Neural cell (in vitro differentiated cells): ENCODE measurements at regions not wholly inside any gene's neighbourhood (a gene's known extent, or its start where the extent isn't known, plus 50 kb on each side); places are given as distances from the start of the nearest gene placed in this dataset.
A peak's percentile ranks its signal among the peaks of the same experiment; 100 is the strongest.

ENCODE experiments used
- H2AFZ ChIP-seq: fragments of 200-600, 300-800 bp; sonication (generic), shearing (Covaris generic); 2 replicates; pipeline ENCODE4 v1.6.0; 2014; ENCODE audit warnings: low read depth, mild to moderate bottlenecking, antibody characterized with exemption, low read length, moderate library complexity
- H3F3A ChIP-seq: fragments of 200-600 bp; shearing (Covaris generic); 2 replicates; pipeline ENCODE4 v1.6.1; 2016; ENCODE audit warnings: mild to moderate bottlenecking, moderate library complexity, mixed read lengths, antibody characterized with exemption, low read length; ENCODE audit not compliant: insufficient read depth, poor library complexity, severe bottlenecking
- H3K27ac ChIP-seq: fragments of 200-600, 300-800 bp; sonication (generic), shearing (Covaris generic); 2 replicates; pipeline ENCODE4 v1.5.1; 2014; ENCODE audit warnings: mild to moderate bottlenecking, low read length, moderate library complexity
- H3K27me3 ChIP-seq: fragments of 300-800, 200-600 bp; sonication (generic), shearing (Covaris generic); 2 replicates; pipeline ENCODE4 v1.6.0; 2014; ENCODE audit warnings: mild to moderate bottlenecking, low read depth, low read length, moderate library complexity; ENCODE audit not compliant: insufficient read depth
- H3K36me3 ChIP-seq: fragments of 300-800, 200-600 bp; sonication (generic), shearing (Covaris generic); 2 replicates; pipeline ENCODE4 v1.5.1; 2014; ENCODE audit warnings: mild to moderate bottlenecking, antibody characterized with exemption, low read length, moderate library complexity; ENCODE audit not compliant: insufficient read depth
- H3K4me2 ChIP-seq: fragments of 300-800, 200-600 bp; sonication (generic), shearing (Covaris generic); 2 replicates; pipeline ENCODE4 v1.6.0; 2014; ENCODE audit warnings: mild to moderate bottlenecking, low read length
- H3K4me3 ChIP-seq: fragments of 300-800, 200-600 bp; sonication (generic), shearing (Covaris generic); 2 replicates; pipeline ENCODE4 v1.5.1; 2014; ENCODE audit warnings: mild to moderate bottlenecking, low read length, moderate library complexity
- H3K79me2 ChIP-seq: fragments of 200-600 bp; shearing (Covaris generic); replicated peaks from 2 replicates; pipeline ENCODE4 v1.6.0; 2014; ENCODE audit warnings: mild to moderate bottlenecking, low read length, moderate library complexity; ENCODE audit not compliant: insufficient read depth
- H3K9ac ChIP-seq: fragments of 300-800, 200-600 bp; sonication (generic), shearing (Covaris generic); 2 replicates; pipeline ENCODE4 v1.6.1; 2016; ENCODE audit warnings: mild to moderate bottlenecking, low read length, mixed read lengths
- H3K9me2 ChIP-seq: fragments of 200-600 bp; shearing (Covaris generic); 2 replicates; pipeline ENCODE4 v1.6.1; 2016; ENCODE audit warnings: mild to moderate bottlenecking, low read length, mixed read lengths; ENCODE audit not compliant: insufficient read depth
- H3K9me3 ChIP-seq: fragments of 200-600, 300-800 bp; sonication (generic), shearing (Covaris generic); 2 replicates; pipeline ENCODE4 v1.6.1; 2016; ENCODE audit warnings: mild to moderate bottlenecking, mixed run types, low read length, moderate library complexity, mixed read lengths
- H4K20me1 ChIP-seq: fragments of 200-600 bp; shearing (Covaris generic); 2 replicates; pipeline ENCODE4 v1.6.1; 2016; ENCODE audit warnings: mild to moderate bottlenecking, mixed run types; ENCODE audit not compliant: insufficient read depth
- EP300 ChIP-seq: fragments of 450-650 bp; conservative IDR thresholded peaks from 2 replicates; pipeline ENCODE4 v1.6.1; 2014; ENCODE audit warnings: antibody characterized with exemption, mild to moderate bottlenecking, moderate library complexity; ENCODE audit not compliant: poor library complexity, severe bottlenecking
- EZH2 ChIP-seq: fragments of 200-600, 300-800 bp; shearing (Covaris generic), sonication (generic); IDR thresholded peaks from 2 replicates; pipeline ENCODE4 v1.6.1; 2014; ENCODE audit warnings: antibody characterized with exemption, low read length, borderline replicate concordance, mild to moderate bottlenecking; ENCODE audit not compliant: insufficient read depth, poor library complexity, severe bottlenecking
- MXI1 ChIP-seq: fragments of 450-650 bp; conservative IDR thresholded peaks from 2 replicates; pipeline ENCODE4 v1.6.1; 2014; ENCODE audit warnings: antibody characterized with exemption, mild to moderate bottlenecking; ENCODE audit not compliant: poor library complexity, severe bottlenecking
- POLR2AphosphoS5 ChIP-seq: IDR thresholded peaks from 2 replicates; pipeline ENCODE4 v1.6.1; 2012
- RAD21 ChIP-seq: fragments of 450-650 bp; conservative IDR thresholded peaks from 2 replicates; pipeline ENCODE4 v1.6.1; 2014; ENCODE audit warnings: antibody characterized with exemption, mild to moderate bottlenecking, moderate library complexity
- REST ChIP-seq: IDR thresholded peaks from 2 replicates; pipeline ENCODE4 v1.6.1; 2012; ENCODE audit warnings: borderline replicate concordance
- SMC3 ChIP-seq: fragments of 450-650 bp; conservative IDR thresholded peaks from 2 replicates; pipeline ENCODE4 v1.6.1; 2014; ENCODE audit warnings: antibody characterized with exemption, mild to moderate bottlenecking, moderate library complexity; ENCODE audit not compliant: poor library complexity
- TAF1 ChIP-seq: IDR thresholded peaks from 2 replicates; pipeline ENCODE4 v1.6.1; 2012; ENCODE audit warnings: low read depth
- TF ChIP-seq, protein P1 (sequence below): fragments of 450-650 bp; IDR thresholded peaks from 2 replicates; pipeline ENCODE4 v1.5.1; 2014; ENCODE audit warnings: antibody characterized with exemption, mild to moderate bottlenecking, moderate library complexity; ENCODE audit not compliant: poor library complexity, severe bottlenecking

DNA sequence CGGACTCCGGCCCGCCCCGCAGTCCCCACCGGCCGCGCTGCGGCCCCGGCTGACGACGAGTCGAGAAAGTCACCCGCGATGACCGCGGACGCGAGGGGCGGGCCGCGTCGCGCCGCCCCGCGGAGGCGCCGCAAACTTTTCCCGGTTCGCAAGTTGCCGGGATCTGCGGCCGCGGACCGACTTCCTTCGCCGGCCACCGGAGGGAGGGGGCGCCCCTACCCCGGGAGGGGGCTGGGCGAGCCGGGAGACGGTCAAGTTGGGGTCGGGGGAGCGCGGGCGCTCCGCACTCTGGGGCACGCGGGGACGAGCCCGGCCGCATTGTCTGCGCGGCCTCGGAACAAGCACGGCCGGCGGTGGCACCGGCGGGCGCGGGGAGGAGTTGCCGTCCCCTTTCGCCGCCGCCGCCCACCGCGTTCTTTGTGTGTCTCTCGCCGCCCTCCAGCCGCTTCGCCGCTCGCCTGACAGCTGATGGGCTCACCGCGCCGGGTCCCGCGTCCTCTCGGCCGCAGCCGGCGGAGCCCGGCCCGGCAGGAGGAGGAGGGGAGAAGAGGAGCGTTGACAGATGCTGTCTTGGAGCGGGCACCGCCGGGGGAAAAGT is 131.6 kb downstream of the OGFRL1 start:
- TF ChIP-seq RAD21 (no peak), EZH2 (no peak), POLR2AphosphoS5 (no peak), EP300 (peak; percentile 17), SMC3 (no peak), REST (no peak), TAF1 (peak; percentile 20), MXI1 (peak; percentile 55)
- TF ChIP-seq, protein P1, sequence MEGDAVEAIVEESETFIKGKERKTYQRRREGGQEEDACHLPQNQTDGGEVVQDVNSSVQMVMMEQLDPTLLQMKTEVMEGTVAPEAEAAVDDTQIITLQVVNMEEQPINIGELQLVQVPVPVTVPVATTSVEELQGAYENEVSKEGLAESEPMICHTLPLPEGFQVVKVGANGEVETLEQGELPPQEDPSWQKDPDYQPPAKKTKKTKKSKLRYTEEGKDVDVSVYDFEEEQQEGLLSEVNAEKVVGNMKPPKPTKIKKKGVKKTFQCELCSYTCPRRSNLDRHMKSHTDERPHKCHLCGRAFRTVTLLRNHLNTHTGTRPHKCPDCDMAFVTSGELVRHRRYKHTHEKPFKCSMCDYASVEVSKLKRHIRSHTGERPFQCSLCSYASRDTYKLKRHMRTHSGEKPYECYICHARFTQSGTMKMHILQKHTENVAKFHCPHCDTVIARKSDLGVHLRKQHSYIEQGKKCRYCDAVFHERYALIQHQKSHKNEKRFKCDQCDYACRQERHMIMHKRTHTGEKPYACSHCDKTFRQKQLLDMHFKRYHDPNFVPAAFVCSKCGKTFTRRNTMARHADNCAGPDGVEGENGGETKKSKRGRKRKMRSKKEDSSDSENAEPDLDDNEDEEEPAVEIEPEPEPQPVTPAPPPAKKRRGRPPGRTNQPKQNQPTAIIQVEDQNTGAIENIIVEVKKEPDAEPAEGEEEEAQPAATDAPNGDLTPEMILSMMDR, result no peak
- Histone ChIP-seq H3K36me3 (no peaks in the 10 kb centered on the region), H3K27ac (no peak overlapping the region), H3K4me3 (peak overlapping the region; percentile 87), H3K9me3 (no peaks in the 10 kb centered on the region), H3F3A (no peaks in the 10 kb centered on the region), H3K4me2 (no peak overlapping the region), H3K27me3 (no peaks in the 10 kb centered on the region), H3K79me2 (peaks cover 7% of the 10 kb centered on the region), H3K9me2 (no peaks in the 10 kb centered on the region), H3K9ac (peak overlapping the region; percentile 64), H4K20me1 (no peaks in the 10 kb centered on the region), H2AFZ (peak overlapping the region; percentile 77)

DNA sequence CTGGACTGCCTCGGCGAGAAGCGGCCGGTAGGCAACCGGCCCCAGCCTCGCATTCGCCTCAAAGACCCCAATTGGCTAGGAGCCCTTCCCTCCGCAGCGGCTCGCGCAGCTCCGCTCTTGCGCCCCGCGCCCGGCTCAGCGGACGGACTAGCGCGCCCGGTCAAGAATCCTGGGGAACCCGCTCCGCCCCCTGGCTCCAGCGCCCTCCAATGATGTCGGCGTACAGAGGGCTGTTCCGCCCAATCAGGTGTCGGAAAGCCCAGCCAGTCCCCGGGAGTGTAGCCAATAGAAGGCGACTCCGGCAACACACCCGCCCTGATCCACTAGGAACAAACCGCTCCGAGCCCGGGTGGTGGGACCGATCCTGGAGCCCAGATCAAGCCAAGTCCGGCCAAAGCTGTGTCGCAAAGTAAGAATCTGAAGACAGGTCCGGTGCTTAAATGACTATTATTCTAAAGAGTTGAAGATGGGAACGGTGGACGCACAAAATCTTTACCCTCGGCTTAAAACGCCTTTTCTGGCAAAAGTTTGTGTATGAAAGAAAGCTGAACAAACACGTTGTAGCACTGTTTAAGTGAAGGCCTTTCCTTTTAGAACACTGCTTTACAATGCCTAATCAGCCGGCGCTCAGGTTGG is 132.2 kb downstream of the OGFRL1 start:
- H3K4me2 ChIP-seq, result peak overlapping the region; percentile 5
- no peaks in the 10 kb centered on the region for H3K36me3 ChIP-seq
- peak overlapping the region; percentile 77 for H2AFZ ChIP-seq
- no peak overlapping the region for H3K27ac ChIP-seq
- peak overlapping the region; percentile 64 for H3K9ac ChIP-seq
- no peaks in the 10 kb centered on the region for H3K9me3 ChIP-seq
- no peaks in the 10 kb centered on the region for H3F3A ChIP-seq
- H4K20me1 ChIP-seq, result no peaks in the 10 kb centered on the region
- no peak for TF ChIP-seq REST
- peak; percentile 64 for TF ChIP-seq POLR2AphosphoS5
- H3K27me3 ChIP-seq, result no peaks in the 10 kb centered on the region
- H3K9me2 ChIP-seq, result no peaks in the 10 kb centered on the region
- peaks cover 7% of the 10 kb centered on the region for H3K79me2 ChIP-seq
- H3K4me3 ChIP-seq, result peak overlapping the region; percentile 87
